Osteoblast (primary cell): ENCODE measurements at regions not wholly inside any gene's neighbourhood (a gene's known extent, or its start where the extent isn't known, plus 50 kb on each side); places are given as distances from the start of the nearest gene placed in this dataset.

Source experiments
- DNase-seq: peaks from one replicate; pipeline ENCODE4 v3.0.0; 2011; ENCODE audit warnings: low spot score, mixed read lengths; ENCODE audit not compliant: insufficient read length; ENCODE audit errors: missing footprints
- H2AFZ ChIP-seq: 2 replicates; pipeline ENCODE4 v1.6.0; 2011; ENCODE audit warnings: mild to moderate bottlenecking, low read length
- H3K27ac ChIP-seq: 2 replicates; pipeline ENCODE4 v1.5.1; 2011; ENCODE audit warnings: mild to moderate bottlenecking, low read depth, low read length, moderate library complexity
- H3K27me3 ChIP-seq: 2 replicates; pipeline ENCODE4 v1.6.0; 2012; ENCODE audit warnings: mild to moderate bottlenecking, control low read depth, inconsistent platforms, low read length, moderate library complexity; ENCODE audit not compliant: insufficient read depth
- H3K36me3 ChIP-seq: 2 replicates; pipeline ENCODE4 v1.5.1; 2011; ENCODE audit warnings: mild to moderate bottlenecking, low read length, control low read depth, moderate library complexity; ENCODE audit not compliant: insufficient read depth
- H3K4me1 ChIP-seq: 2 replicates; pipeline ENCODE4 v1.5.1; 2011; ENCODE audit warnings: mild to moderate bottlenecking, low read length, control low read depth, moderate library complexity; ENCODE audit not compliant: insufficient read depth
- H3K4me2 ChIP-seq: 2 replicates; pipeline ENCODE4 v1.6.0; 2011; ENCODE audit warnings: mild to moderate bottlenecking, low read length; ENCODE audit not compliant: insufficient read depth
- H3K4me3 ChIP-seq: fragments of 200-600 bp; sonication (generic); 3 replicates; pipeline ENCODE4 v1.5.1; 2012; ENCODE audit warnings: mild to moderate bottlenecking, low read length, inconsistent platforms; ENCODE audit not compliant: insufficient read depth
- H3K79me2 ChIP-seq: 2 replicates; pipeline ENCODE4 v1.6.0; 2012; ENCODE audit warnings: mild to moderate bottlenecking, low read length, control low read depth, inconsistent platforms; ENCODE audit not compliant: insufficient read depth
- H3K9me3 ChIP-seq: 2 replicates; pipeline ENCODE4 v1.5.1; 2011; ENCODE audit warnings: low read depth, low read length, control low read depth
- H4K20me1 ChIP-seq: 2 replicates; pipeline ENCODE4 v1.6.0; 2012; ENCODE audit warnings: mild to moderate bottlenecking, low read length, control low read depth; ENCODE audit not compliant: insufficient read depth
- TF ChIP-seq, protein P1 (sequence below): IDR thresholded peaks from 2 replicates; pipeline ENCODE4 v1.5.1; 2011; ENCODE audit warnings: mild to moderate bottlenecking, low read depth, low read length, moderate library complexity; ENCODE audit errors: extremely low read depth

DNA sequence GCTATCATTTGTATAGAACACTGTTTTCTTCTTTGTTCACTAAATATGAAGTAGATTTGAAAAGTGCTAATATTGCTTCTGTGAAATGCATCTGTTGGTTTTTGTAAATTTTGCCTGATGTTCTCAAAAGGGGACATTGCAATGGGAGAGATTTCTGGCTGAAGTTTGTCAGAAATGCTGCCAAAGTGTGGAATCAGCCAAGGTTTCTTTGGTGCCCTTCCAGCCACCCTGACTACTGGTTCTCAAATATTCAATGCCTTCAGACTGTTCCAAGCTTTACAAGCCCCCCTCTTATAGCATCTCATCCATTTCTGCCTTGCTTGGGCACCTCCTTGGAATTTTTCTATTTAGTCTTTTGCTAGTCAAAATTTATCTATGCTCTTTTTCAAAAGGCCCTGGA lies 60.6 kb upstream of the TMLHE start:
- H2AFZ ChIP-seq: no peak overlapping the region
- no peak overlapping the region for H3K27ac ChIP-seq
- H3K4me2 ChIP-seq: no peak overlapping the region
- no peak for DNase-seq
- H3K4me3 ChIP-seq: no peak overlapping the region
- H3K36me3 ChIP-seq: no peaks in the 10 kb centered on the region
- no peaks in the 10 kb centered on the region for H3K79me2 ChIP-seq
- no peaks in the 10 kb centered on the region for H3K27me3 ChIP-seq
- H3K4me1 ChIP-seq: no peaks in the 10 kb centered on the region
- no peaks in the 10 kb centered on the region for H3K9me3 ChIP-seq
- H4K20me1 ChIP-seq: no peaks in the 10 kb centered on the region
- TF ChIP-seq, protein P1, sequence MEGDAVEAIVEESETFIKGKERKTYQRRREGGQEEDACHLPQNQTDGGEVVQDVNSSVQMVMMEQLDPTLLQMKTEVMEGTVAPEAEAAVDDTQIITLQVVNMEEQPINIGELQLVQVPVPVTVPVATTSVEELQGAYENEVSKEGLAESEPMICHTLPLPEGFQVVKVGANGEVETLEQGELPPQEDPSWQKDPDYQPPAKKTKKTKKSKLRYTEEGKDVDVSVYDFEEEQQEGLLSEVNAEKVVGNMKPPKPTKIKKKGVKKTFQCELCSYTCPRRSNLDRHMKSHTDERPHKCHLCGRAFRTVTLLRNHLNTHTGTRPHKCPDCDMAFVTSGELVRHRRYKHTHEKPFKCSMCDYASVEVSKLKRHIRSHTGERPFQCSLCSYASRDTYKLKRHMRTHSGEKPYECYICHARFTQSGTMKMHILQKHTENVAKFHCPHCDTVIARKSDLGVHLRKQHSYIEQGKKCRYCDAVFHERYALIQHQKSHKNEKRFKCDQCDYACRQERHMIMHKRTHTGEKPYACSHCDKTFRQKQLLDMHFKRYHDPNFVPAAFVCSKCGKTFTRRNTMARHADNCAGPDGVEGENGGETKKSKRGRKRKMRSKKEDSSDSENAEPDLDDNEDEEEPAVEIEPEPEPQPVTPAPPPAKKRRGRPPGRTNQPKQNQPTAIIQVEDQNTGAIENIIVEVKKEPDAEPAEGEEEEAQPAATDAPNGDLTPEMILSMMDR: no peak

DNA sequence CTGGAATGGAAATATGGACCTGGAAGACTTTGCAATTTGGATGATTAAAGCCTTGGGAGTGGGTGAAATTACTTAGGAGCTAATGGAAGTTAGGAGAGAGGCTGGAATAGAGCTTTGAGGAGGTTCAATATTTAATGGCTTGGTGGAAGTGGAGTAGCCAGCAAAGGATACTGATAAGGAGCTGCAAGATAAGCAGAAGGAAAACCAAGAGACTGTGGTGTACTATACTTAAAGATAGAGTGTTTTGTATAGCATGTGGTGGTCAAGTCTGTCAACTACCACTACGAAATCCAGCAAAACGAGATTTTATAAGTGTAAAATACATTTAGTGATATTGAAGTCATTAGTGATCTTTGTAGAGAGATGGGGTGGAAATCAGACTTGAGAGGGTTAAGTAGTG lies 54.0 kb upstream of the TMLHE start:
- Histone ChIP-seq H3K4me3 (no peak overlapping the region), H4K20me1 (no peaks in the 10 kb centered on the region), H3K36me3 (no peaks in the 10 kb centered on the region), H2AFZ (no peak overlapping the region), H3K27ac (no peak overlapping the region), H3K79me2 (no peaks in the 10 kb centered on the region), H3K4me1 (no peaks in the 10 kb centered on the region), H3K9me3 (peaks cover 7% of the 10 kb centered on the region), H3K4me2 (no peak overlapping the region), H3K27me3 (no peaks in the 10 kb centered on the region)
- DNase-seq: no peak
- TF ChIP-seq, protein P1: no peak
